ENCODE measurements at regions not wholly inside any gene's neighbourhood (a gene's known extent, or its start where the extent isn't known, plus 50 kb on each side); places are given as distances from the start of the nearest gene placed in this dataset.

GRCh38 chr6:119986934-119987549 is 637.5 kb upstream of the MAN1A1 start:
- no peak overlapping the region for H3K9ac ChIP-seq (ENCODE audit: insufficient read depth, low read length)
- no peaks in the 10 kb centered on the region for H3K27me3 ChIP-seq (ENCODE audit: control insufficient read depth, insufficient read depth, low read length)
- H3K9me3 ChIP-seq (ENCODE audit: control insufficient read depth, insufficient read depth, low read depth, low read length) = no peaks in the 10 kb centered on the region
- no peak overlapping the region for H3K4me2 ChIP-seq (ENCODE audit: extremely low read depth, insufficient read depth, low read length)
- H4K20me1 ChIP-seq (ENCODE audit: control insufficient read depth, extremely low read depth, insufficient read depth, low read length) = no peaks in the 10 kb centered on the region
- H3K4me1 ChIP-seq (ENCODE audit: control insufficient read depth, extremely low read depth, insufficient read depth, low read length) = no peaks in the 10 kb centered on the region
- no peaks in the 10 kb centered on the region for H3K36me3 ChIP-seq (ENCODE audit: control insufficient read depth, insufficient read depth, low read length)
- no peak for TF ChIP-seq CTCF (conservative IDR thresholded peaks at IDR 0.05 in 1 of 2, IDR thresholded peaks at IDR 0.05 in 1 of 2; ENCODE audit: low read depth in 1 of 2, low read length in 2 of 2)
- TF ChIP-seq EZH2 (IDR thresholded peaks at IDR 0.05; ENCODE audit: low read length, missing control alignments) = no peak
- no peak overlapping the region for H3K27ac ChIP-seq (ENCODE audit: insufficient read depth, low read length)
- DNase-seq (ENCODE audit: low read depth in 2 of 2) = no peak
- H2AFZ ChIP-seq (ENCODE audit: low read length) = no peak overlapping the region
- no peak overlapping the region for H3K4me3 ChIP-seq (replicated peaks in 1 of 4; ENCODE audit: control extremely low read depth in 1 of 4, insufficient read depth in 1 of 4, low read depth in 3 of 4, low read length in 4 of 4)
- H3K79me2 ChIP-seq (ENCODE audit: control insufficient read depth, insufficient read depth, low read length) = no peaks in the 10 kb centered on the region

GRCh38 chr6:119985952-119986736 is 636.6 kb upstream of the MAN1A1 start:
- Histone ChIP-seq H4K20me1 (ENCODE audit: control insufficient read depth, extremely low read depth, insufficient read depth, low read length) (no peaks in the 10 kb centered on the region), H3K27ac (ENCODE audit: insufficient read depth, low read length) (no peak overlapping the region), H3K4me2 (ENCODE audit: extremely low read depth, insufficient read depth, low read length) (no peak overlapping the region), H3K4me3 (replicated peaks in 1 of 4; ENCODE audit: control extremely low read depth in 1 of 4, insufficient read depth in 1 of 4, low read depth in 3 of 4, low read length in 4 of 4) (no peak overlapping the region), H3K79me2 (ENCODE audit: control insufficient read depth, insufficient read depth, low read length) (no peaks in the 10 kb centered on the region), H3K27me3 (ENCODE audit: control insufficient read depth, insufficient read depth, low read length) (no peaks in the 10 kb centered on the region), H3K4me1 (ENCODE audit: control insufficient read depth, extremely low read depth, insufficient read depth, low read length) (no peaks in the 10 kb centered on the region), H3K9me3 (ENCODE audit: control insufficient read depth, insufficient read depth, low read depth, low read length) (no peaks in the 10 kb centered on the region), H3K9ac (ENCODE audit: insufficient read depth, low read length) (no peak overlapping the region), H3K36me3 (ENCODE audit: control insufficient read depth, insufficient read depth, low read length) (no peaks in the 10 kb centered on the region), H2AFZ (ENCODE audit: low read length) (no peak overlapping the region)
- TF ChIP-seq EZH2 (IDR thresholded peaks at IDR 0.05; ENCODE audit: low read length, missing control alignments) (no peak), CTCF (conservative IDR thresholded peaks at IDR 0.05 in 1 of 2, IDR thresholded peaks at IDR 0.05 in 1 of 2; ENCODE audit: low read depth in 1 of 2, low read length in 2 of 2) (no peak)
- no peak for DNase-seq (ENCODE audit: low read depth in 2 of 2)

DNA sequence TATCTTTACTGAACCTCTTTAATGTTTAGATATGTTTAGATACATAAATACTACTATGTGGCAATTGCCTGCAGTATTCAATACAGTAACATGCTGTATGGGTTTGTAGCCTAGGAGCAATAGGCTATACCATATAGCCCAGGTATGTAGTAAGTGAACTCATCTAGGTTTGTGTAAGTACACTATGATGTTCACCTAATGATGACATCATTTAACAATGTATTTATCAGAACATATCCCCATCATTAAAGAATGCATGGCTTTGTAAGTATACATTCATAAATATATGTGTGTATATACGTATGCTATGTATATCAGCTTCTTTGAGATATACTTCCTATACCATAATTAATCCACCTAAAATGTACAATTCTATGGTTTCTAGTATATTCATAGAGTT is 631.2 kb upstream of the MAN1A1 start:
- no peak for TF ChIP-seq EZH2 (IDR thresholded peaks at IDR 0.05; ENCODE audit: low read length, missing control alignments)
- no peak for TF ChIP-seq CTCF (conservative IDR thresholded peaks at IDR 0.05 in 1 of 2, IDR thresholded peaks at IDR 0.05 in 1 of 2; ENCODE audit: low read depth in 1 of 2, low read length in 2 of 2)
- Histone ChIP-seq H3K4me1 (ENCODE audit: control insufficient read depth, extremely low read depth, insufficient read depth, low read length) (no peaks in the 10 kb centered on the region), H3K79me2 (ENCODE audit: control insufficient read depth, insufficient read depth, low read length) (no peaks in the 10 kb centered on the region), H3K4me3 (replicated peaks in 1 of 4; ENCODE audit: control extremely low read depth in 1 of 4, insufficient read depth in 1 of 4, low read depth in 3 of 4, low read length in 4 of 4) (no peak overlapping the region), H3K9ac (ENCODE audit: insufficient read depth, low read length) (no peak overlapping the region), H3K4me2 (ENCODE audit: extremely low read depth, insufficient read depth, low read length) (no peak overlapping the region), H2AFZ (ENCODE audit: low read length) (no peak overlapping the region), H3K27ac (ENCODE audit: insufficient read depth, low read length) (no peak overlapping the region), H3K27me3 (ENCODE audit: control insufficient read depth, insufficient read depth, low read length) (no peaks in the 10 kb centered on the region), H3K9me3 (ENCODE audit: control insufficient read depth, insufficient read depth, low read depth, low read length) (no peaks in the 10 kb centered on the region), H3K36me3 (ENCODE audit: control insufficient read depth, insufficient read depth, low read length) (no peaks in the 10 kb centered on the region), H4K20me1 (ENCODE audit: control insufficient read depth, extremely low read depth, insufficient read depth, low read length) (no peaks in the 10 kb centered on the region)
- DNase-seq (ENCODE audit: low read depth in 2 of 2) = no peak
